22Rv1 (cell line): ENCODE measurements at regions not wholly inside any gene's neighbourhood (a gene's known extent, or its start where the extent isn't known, plus 50 kb on each side); places are given as distances from the start of the nearest gene placed in this dataset.
"Not testable (repeated sequence)": the region's sequence is repeated elsewhere in the genome, so short reads cannot be mapped to it uniquely, and the experiment has no call there.

Experiments
- H3K27ac ChIP-seq: fragments of 450-650 bp; 2 replicates; pipeline ENCODE4 v1.5.1; 2017
- CTCF ChIP-seq: fragments of 450-650 bp; IDR thresholded peaks from 2 replicates; pipeline ENCODE4 v1.5.1; 2017; ENCODE audit warnings: mild to moderate bottlenecking
- ZFX ChIP-seq: fragments of 450-650 bp; IDR thresholded peaks from 2 replicates; pipeline ENCODE4 v1.6.1; 2017; ENCODE audit warnings: antibody characterized with exemption, borderline replicate concordance

GRCh38 chr3:153910387-153910786 lies 210.8 kb upstream of the ARHGEF26 start:
- H3K27ac ChIP-seq = no peak overlapping the region
- no peak for TF ChIP-seq ZFX
- TF ChIP-seq CTCF = no peak

GRCh38 chr3:153911116-153911515 lies 210.1 kb upstream of the ARHGEF26 start:
- TF ChIP-seq CTCF (no peak), ZFX (no peak)
- H3K27ac ChIP-seq = no peak overlapping the region

- TF ChIP-seq CTCF = no peak
- TF ChIP-seq ZFX = no peak
- no peak overlapping the region for H3K27ac ChIP-seq
Observed at GRCh38 chr3:153919773-153920172, 201.4 kb upstream of the ARHGEF26 start.

- no peak overlapping the region for H3K27ac ChIP-seq
- TF ChIP-seq CTCF (no peak), ZFX (no peak)
Observed at GRCh38 chr3:153921826-153922225, 199.4 kb upstream of the ARHGEF26 start.

- no peak for TF ChIP-seq ZFX
- TF ChIP-seq CTCF = no peak
Observed at GRCh38 chr3:153925841-153926514, 195.2 kb upstream of the ARHGEF26 start.

GRCh38 chr3:153927107-153927506 lies 194.1 kb upstream of the ARHGEF26 start:
- H3K27ac ChIP-seq = no peak overlapping the region
- TF ChIP-seq ZFX (no peak), CTCF (peak; percentile 35)

More at GRCh38 chr3:153925841-153926514, 195.2 kb upstream of the ARHGEF26 start:
- H3K27ac ChIP-seq = no peak overlapping the region

GRCh38 chr3:153928851-153929250 lies 192.3 kb upstream of the ARHGEF26 start:
- no peak overlapping the region for H3K27ac ChIP-seq
- no peak for TF ChIP-seq CTCF
- no peak for TF ChIP-seq ZFX

GRCh38 chr3:153933481-153933880 lies 187.7 kb upstream of the ARHGEF26 start:
- H3K27ac ChIP-seq = not testable (repeated sequence)
